D721Med (cell line): ENCODE measurements at regions not wholly inside any gene's neighbourhood (a gene's known extent, or its start where the extent isn't known, plus 50 kb on each side); places are given as distances from the start of the nearest gene placed in this dataset.

Source experiments
- DNase-seq: peaks from one replicate; pipeline ENCODE4 v3.0.0; 2011; ENCODE audit warnings: low spot score; ENCODE audit not compliant: insufficient read length
- FAIRE-seq: peaks from 2 replicates; lab custom pipeline; 2011; peaks lifted over from hg19 to GRCh38; lab: Jason Lieb, UNC
- TF ChIP-seq, protein P1 (sequence below): IDR thresholded peaks from 2 replicates; pipeline ENCODE4 v1.5.1; 2012; ENCODE audit warnings: mild to moderate bottlenecking, control low read depth; ENCODE audit not compliant: insufficient read depth; ENCODE audit errors: missing control alignments

DNA sequence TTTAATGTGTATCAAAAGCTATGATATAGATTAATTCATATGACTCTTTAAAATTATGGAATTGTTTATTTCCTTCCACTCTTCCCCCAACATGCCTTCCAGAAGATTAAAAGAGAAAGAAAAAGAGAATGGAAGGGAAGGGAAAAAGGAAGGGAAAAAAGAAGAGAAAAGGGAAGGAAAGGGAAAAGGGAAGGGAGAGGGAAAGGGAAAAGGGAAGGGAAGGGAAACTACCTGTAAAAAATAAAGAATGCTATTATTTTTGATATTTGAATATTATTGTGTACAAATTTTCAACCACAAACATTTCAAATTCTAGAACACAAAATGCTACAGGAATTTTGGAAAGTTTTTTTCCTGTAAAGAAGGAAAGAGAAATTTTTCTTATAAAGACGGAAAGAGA lies 281.7 kb downstream of the SLCO4C1 start:
- FAIRE-seq (no peak), DNase-seq (no peak)
- TF ChIP-seq, protein P1, sequence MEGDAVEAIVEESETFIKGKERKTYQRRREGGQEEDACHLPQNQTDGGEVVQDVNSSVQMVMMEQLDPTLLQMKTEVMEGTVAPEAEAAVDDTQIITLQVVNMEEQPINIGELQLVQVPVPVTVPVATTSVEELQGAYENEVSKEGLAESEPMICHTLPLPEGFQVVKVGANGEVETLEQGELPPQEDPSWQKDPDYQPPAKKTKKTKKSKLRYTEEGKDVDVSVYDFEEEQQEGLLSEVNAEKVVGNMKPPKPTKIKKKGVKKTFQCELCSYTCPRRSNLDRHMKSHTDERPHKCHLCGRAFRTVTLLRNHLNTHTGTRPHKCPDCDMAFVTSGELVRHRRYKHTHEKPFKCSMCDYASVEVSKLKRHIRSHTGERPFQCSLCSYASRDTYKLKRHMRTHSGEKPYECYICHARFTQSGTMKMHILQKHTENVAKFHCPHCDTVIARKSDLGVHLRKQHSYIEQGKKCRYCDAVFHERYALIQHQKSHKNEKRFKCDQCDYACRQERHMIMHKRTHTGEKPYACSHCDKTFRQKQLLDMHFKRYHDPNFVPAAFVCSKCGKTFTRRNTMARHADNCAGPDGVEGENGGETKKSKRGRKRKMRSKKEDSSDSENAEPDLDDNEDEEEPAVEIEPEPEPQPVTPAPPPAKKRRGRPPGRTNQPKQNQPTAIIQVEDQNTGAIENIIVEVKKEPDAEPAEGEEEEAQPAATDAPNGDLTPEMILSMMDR = no peak

GRCh38 chr5:102010644-102011043 lies 285.4 kb downstream of the SLCO4C1 start:
- TF ChIP-seq, protein P1 = no peak
- FAIRE-seq (no peak), DNase-seq (no peak)

DNA sequence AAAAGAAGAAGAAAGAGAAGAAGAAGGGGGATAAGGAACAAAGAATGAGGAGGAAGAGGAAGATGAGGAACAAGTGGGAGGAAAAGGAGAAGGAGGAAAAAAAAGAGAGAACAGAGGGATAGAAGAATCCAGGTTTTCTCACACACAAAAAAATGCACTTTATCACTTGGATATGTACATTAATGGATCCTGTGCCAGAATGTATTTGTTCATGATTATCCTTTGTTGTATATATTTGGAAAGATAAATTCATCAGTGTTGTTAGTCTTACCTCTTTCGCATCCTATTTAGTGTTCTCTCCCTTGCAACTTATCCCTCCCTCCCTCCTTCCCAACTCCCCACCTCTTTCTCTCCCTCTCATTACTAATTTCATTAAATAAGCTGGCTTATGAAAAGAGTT lies 298.8 kb downstream of the SLCO4C1 start:
- TF ChIP-seq, protein P1 = no peak
- FAIRE-seq (no peak), DNase-seq (no peak)

- TF ChIP-seq, protein P1 = no peak
- DNase-seq = no peak
- no peak for FAIRE-seq
Observed at GRCh38 chr5:101995585-101995984, 300.5 kb downstream of the SLCO4C1 start.

- TF ChIP-seq, protein P1 = no peak
- DNase-seq = no peak
- no peak for FAIRE-seq
Observed at GRCh38 chr5:101991486-101991885, 304.6 kb downstream of the SLCO4C1 start.

- TF ChIP-seq, protein P1 = no peak
- DNase-seq (no peak), FAIRE-seq (no peak)
Observed at GRCh38 chr5:101989659-101990058, 306.4 kb downstream of the SLCO4C1 start.

- DNase-seq (no peak), FAIRE-seq (peak; percentile 95)
- TF ChIP-seq, protein P1 = peak; percentile 81
Observed at GRCh38 chr5:101977729-101978345, 318.2 kb downstream of the SLCO4C1 start.
